ENCODE measurements at regions not wholly inside any gene's neighbourhood (a gene's known extent, or its start where the extent isn't known, plus 50 kb on each side); places are given as distances from the start of the nearest gene placed in this dataset.
"Not testable (repeated sequence)": the region's sequence is repeated elsewhere in the genome, so short reads cannot be mapped to it uniquely, and the experiment has no call there.

- Histone ChIP-seq H3K4me3 (no peak overlapping the region), H3K9me3 (peaks cover 0 to 77% (median 0%) of the 10 kb centered on the region in 3 donors), H3K4me1 (no peaks in the 10 kb centered on the region), H3K36me3 (no peaks in the 10 kb centered on the region), H3K27ac (no peak overlapping the region), H3K27me3 (no peaks in the 10 kb centered on the region)
- TF ChIP-seq POLR2AphosphoS5 (IDR thresholded peaks at IDR 0.05), result no peak
- TF ChIP-seq EP300 (IDR thresholded peaks at IDR 0.05), result no peak
- no peak for TF ChIP-seq POLR2A (IDR thresholded peaks at IDR 0.05)
- no peak for TF ChIP-seq CTCF (IDR thresholded peaks at IDR 0.05)
- ATAC-seq, result no peak
- 70 to 74% methylated on average over 14 of the region's 14 CpGs for WGBS, 2 donors (ENCODE audit: low coverage in 1 of 2)
Measured at GRCh38 chr16:34078691-34079090, 619.3 kb downstream of the TP53TG3F start.

- not testable (repeated sequence) for H3K4me3 ChIP-seq, H3K4me1 ChIP-seq, ATAC-seq, H3K27me3 ChIP-seq, H3K27ac ChIP-seq, H3K36me3 ChIP-seq
- WGBS, 2 donors (ENCODE audit: low coverage in 1 of 2), result 51 to 53% methylated on average over 5 of the region's 5 CpGs
- H3K9me3 ChIP-seq, result peaks cover 0 to 88% (median 0%) of the 10 kb centered on the region in 3 donors
Measured at GRCh38 chr16:34085038-34085437, 625.6 kb downstream of the TP53TG3F start.

GRCh38 chr16:34095006-34095405 is 635.6 kb downstream of the TP53TG3F start:
- not testable (repeated sequence) for H3K4me1 ChIP-seq, ATAC-seq, H3K4me3 ChIP-seq, H3K27ac ChIP-seq, H3K36me3 ChIP-seq, H3K27me3 ChIP-seq
- peaks cover 0 to 81% (median 0%) of the 10 kb centered on the region in 3 donors for H3K9me3 ChIP-seq
- 65 to 82% methylated on average over 5 to 14 of the region's 14 CpGs for WGBS, 2 donors (ENCODE audit: low coverage in 1 of 2)

- H3K9me3 ChIP-seq, result peaks cover 0 to 66% (median 0%) of the 10 kb centered on the region in 3 donors
- 72 to 74% methylated on average over 4 of the region's 4 CpGs for WGBS, 2 donors (ENCODE audit: low coverage in 1 of 2)
- peak; percentile 39 for ATAC-seq
- not testable (repeated sequence) for H3K27ac ChIP-seq, H3K4me1 ChIP-seq, H3K4me3 ChIP-seq, H3K36me3 ChIP-seq, H3K27me3 ChIP-seq
Measured at GRCh38 chr16:34096911-34097310, 637.5 kb downstream of the TP53TG3F start.

- WGBS, 2 donors (ENCODE audit: low coverage in 1 of 2), result 57 to 69% methylated on average over 1 to 3 of the region's 3 CpGs
- H3K27ac ChIP-seq, H3K4me1 ChIP-seq, H3K4me3 ChIP-seq, H3K36me3 ChIP-seq, H3K27me3 ChIP-seq: not testable (repeated sequence)
- ATAC-seq, result peak; percentile 43
- peaks cover 0 to 64% (median 0%) of the 10 kb centered on the region in 3 donors for H3K9me3 ChIP-seq
Measured at GRCh38 chr16:34097326-34097725, 637.9 kb downstream of the TP53TG3F start.

- H3K36me3 ChIP-seq, H3K4me1 ChIP-seq, ATAC-seq, H3K27ac ChIP-seq, H3K27me3 ChIP-seq, H3K4me3 ChIP-seq: not testable (repeated sequence)
- peaks cover 0 to 57% (median 0%) of the 10 kb centered on the region in 3 donors for H3K9me3 ChIP-seq
Measured at GRCh38 chr16:34098033-34098432, 638.6 kb downstream of the TP53TG3F start.

- H3K4me3 ChIP-seq, H3K36me3 ChIP-seq, H3K4me1 ChIP-seq, H3K27ac ChIP-seq, H3K27me3 ChIP-seq, ATAC-seq: not testable (repeated sequence)
- H3K9me3 ChIP-seq, result peaks cover 0 to 47% (median 0%) of the 10 kb centered on the region in 3 donors
- 27 to 58% methylated on average over 2 of the region's 2 CpGs for WGBS, 2 donors (ENCODE audit: low coverage in 1 of 2)
Measured at GRCh38 chr16:34099028-34099427, 639.6 kb downstream of the TP53TG3F start.

Small RNA genes lying in the stretch of these regions (small RNA-seq; reads per million reads assigned to genes)
- gene AC133561.3, result 0 reads per million in 4 donors
- gene AC133561.4, result 0 reads per million in 4 donors
- 0 reads per million in 4 donors for gene AC140658.4

All from gastroesophageal sphincter (tissue), 4 donors.